ENCODE measurements at regions not wholly inside any gene's neighbourhood (a gene's known extent, or its start where the extent isn't known, plus 50 kb on each side); places are given as distances from the start of the nearest gene placed in this dataset.
"Not testable (repeated sequence)": the region's sequence is repeated elsewhere in the genome, so short reads cannot be mapped to it uniquely, and the experiment has no call there.

- intact Hi-C loops (cut with DNase I): no loop called here
- no peak overlapping the region for H3K27ac ChIP-seq
- H3K4me1 ChIP-seq: no peaks in the 10 kb centered on the region
- DNase-seq: no peak
- no peak overlapping the region for H3K4me3 ChIP-seq
- H3K36me3 ChIP-seq (ENCODE audit: insufficient read depth in 1 of 2, low read depth in 1 of 2): no peaks in the 10 kb centered on the region
- no peak for TF ChIP-seq CTCF (IDR thresholded peaks at IDR 0.05)
- peaks cover 0 to 4% (median 0%) of the 10 kb centered on the region in 3 donors for H3K27me3 ChIP-seq (ENCODE audit: insufficient read depth in 3 of 3, low read length in 2 of 3)
- WGBS, 3 donors: 58 to 80% (median 71%) methylated on average over 8 of the region's 8 CpGs
- ATAC-seq: no peak
- H3K9me3 ChIP-seq: no peaks in the 10 kb centered on the region
Observed at GRCh38 chr10:128579280-128579865, 453.1 kb upstream of the MKI67 start.

- H3K4me3 ChIP-seq: no peak overlapping the region
- no peak for TF ChIP-seq CTCF (IDR thresholded peaks at IDR 0.05)
- 88 to 97% (median 92%) methylated on average over 3 of the region's 3 CpGs for WGBS, 3 donors
- no peaks in the 10 kb centered on the region for H3K36me3 ChIP-seq (ENCODE audit: insufficient read depth in 1 of 2, low read depth in 1 of 2)
- H3K27ac ChIP-seq: no peak overlapping the region
- H3K9me3 ChIP-seq: no peaks in the 10 kb centered on the region
- intact Hi-C loops (cut with DNase I): no loop called here
- ATAC-seq: no peak
- H3K4me1 ChIP-seq: no peaks in the 10 kb centered on the region
- peaks cover 0 to 4% (median 0%) of the 10 kb centered on the region in 3 donors for H3K27me3 ChIP-seq (ENCODE audit: insufficient read depth in 3 of 3, low read length in 2 of 3)
- DNase-seq: no peak
Observed at GRCh38 chr10:128579901-128580300, 453.7 kb upstream of the MKI67 start.

GRCh38 chr10:128583125-128583524 lies 456.9 kb upstream of the MKI67 start:
- H3K27me3 ChIP-seq (ENCODE audit: insufficient read depth in 3 of 3, low read length in 2 of 3); H3K27ac ChIP-seq; H3K4me1 ChIP-seq; intact Hi-C loops (cut with DNase I); H3K36me3 ChIP-seq (ENCODE audit: insufficient read depth in 1 of 2, low read depth in 1 of 2); H3K4me3 ChIP-seq; DNase-seq; ATAC-seq; H3K9me3 ChIP-seq: not testable (repeated sequence)
- WGBS, 3 donors: 83 to 96% (median 84%) methylated on average over 2 of the region's 2 CpGs

DNA sequence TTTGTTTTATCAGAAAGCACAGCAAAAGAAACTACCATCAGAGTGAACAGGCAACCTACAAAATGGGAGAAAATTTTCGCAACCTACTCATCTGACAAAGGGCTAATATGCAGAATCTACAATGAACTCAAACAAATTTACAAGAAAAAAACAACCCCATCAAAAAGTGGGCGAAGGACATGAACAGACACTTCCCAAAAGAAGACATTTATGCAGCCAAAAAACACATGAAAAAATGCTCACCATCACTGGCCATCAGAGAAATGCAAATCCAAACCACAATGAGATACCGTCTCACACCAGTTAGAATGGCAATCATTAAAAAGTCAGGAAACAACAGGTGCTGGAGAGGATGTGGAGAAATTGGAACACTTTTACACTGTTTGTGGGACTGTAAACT lies 460.4 kb upstream of the MKI67 start:
- DNase-seq; intact Hi-C loops (cut with DNase I); ATAC-seq; H3K4me1 ChIP-seq; H3K27ac ChIP-seq; H3K4me3 ChIP-seq; H3K9me3 ChIP-seq; H3K27me3 ChIP-seq (ENCODE audit: insufficient read depth in 3 of 3, low read length in 2 of 3); H3K36me3 ChIP-seq (ENCODE audit: insufficient read depth in 1 of 2, low read depth in 1 of 2): not testable (repeated sequence)
- 83 to 92% (median 88%) methylated on average over 1 to 2 of the region's 3 CpGs for WGBS, 3 donors

DNA sequence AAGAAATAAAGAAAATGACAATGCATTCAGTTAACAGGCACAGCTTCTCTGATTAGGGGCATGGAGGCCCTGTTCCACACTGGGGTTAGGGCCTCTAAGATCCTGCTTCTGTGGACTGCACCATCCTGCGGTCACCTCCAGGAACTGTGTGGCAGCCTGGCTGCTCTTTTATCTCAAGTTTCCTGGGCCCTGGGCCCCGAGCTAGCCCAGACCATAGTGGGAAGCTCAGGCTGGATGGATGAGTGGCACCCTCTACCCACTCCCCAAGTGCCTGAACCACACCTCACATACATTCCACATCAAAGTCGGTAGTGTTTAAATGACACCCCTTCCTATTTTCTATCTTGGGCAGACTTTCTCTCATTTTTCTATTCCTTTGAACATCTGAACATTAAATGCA lies 461.5 kb upstream of the MKI67 start:
- H3K27me3 ChIP-seq (ENCODE audit: insufficient read depth in 3 of 3, low read length in 2 of 3): no peaks in the 10 kb centered on the region
- no peaks in the 10 kb centered on the region for H3K36me3 ChIP-seq (ENCODE audit: insufficient read depth in 1 of 2, low read depth in 1 of 2)
- no peak for DNase-seq
- intact Hi-C loops (cut with DNase I): no loop called here
- no peaks in the 10 kb centered on the region for H3K4me1 ChIP-seq
- TF ChIP-seq CTCF (IDR thresholded peaks at IDR 0.05): no peak
- H3K4me3 ChIP-seq: no peak overlapping the region
- H3K27ac ChIP-seq: no peak overlapping the region
- no peak for ATAC-seq
- no peaks in the 10 kb centered on the region for H3K9me3 ChIP-seq
- 90 to 96% (median 95%) methylated on average over 3 of the region's 3 CpGs for WGBS, 3 donors

GRCh38 chr10:128588402-128588801 lies 462.2 kb upstream of the MKI67 start:
- no peak overlapping the region for H3K27ac ChIP-seq
- ATAC-seq (no peak), DNase-seq (no peak)
- no peaks in the 10 kb centered on the region for H3K9me3 ChIP-seq
- TF ChIP-seq CTCF (IDR thresholded peaks at IDR 0.05): no peak
- no peak overlapping the region for H3K4me3 ChIP-seq
- H3K4me1 ChIP-seq: no peaks in the 10 kb centered on the region
- intact Hi-C loops (cut with DNase I): no loop called here
- H3K27me3 ChIP-seq (ENCODE audit: insufficient read depth in 3 of 3, low read length in 2 of 3): no peaks in the 10 kb centered on the region
- H3K36me3 ChIP-seq (ENCODE audit: insufficient read depth in 1 of 2, low read depth in 1 of 2): no peaks in the 10 kb centered on the region
